ENCODE measurements at regions not wholly inside any gene's neighbourhood (a gene's known extent, or its start where the extent isn't known, plus 50 kb on each side); places are given as distances from the start of the nearest gene placed in this dataset.

- no peak overlapping the region for H3K4me3 Mint-ChIP-seq
- ATAC-seq (no peak), DNase-seq (no peak)
- WGBS (ENCODE audit: insufficient coverage), result 68% methylated on average over 4 of the region's 4 CpGs
- Histone ChIP-seq H3K36me3 (ENCODE audit: control insufficient read depth, insufficient read depth, low read length) (no peaks in the 10 kb centered on the region), H3K27me3 (ENCODE audit: control insufficient read depth, insufficient read depth, low read length) (no peaks in the 10 kb centered on the region), H3K4me3 (ENCODE audit: low read length) (no peak overlapping the region), H3K9me3 (ENCODE audit: control insufficient read depth, insufficient read depth, low read length) (no peaks in the 10 kb centered on the region), H3K27ac (ENCODE audit: low read length) (no peak overlapping the region), H3K4me1 (ENCODE audit: control insufficient read depth, insufficient read depth, low read length) (no peaks in the 10 kb centered on the region)
- H3K27ac Mint-ChIP-seq, result no peak overlapping the region
- H3K4me1 Mint-ChIP-seq, result no peaks in the 10 kb centered on the region
- TF ChIP-seq CTCF (IDR thresholded peaks at IDR 0.05), result no peak
- H3K36me3 Mint-ChIP-seq, result no peaks in the 10 kb centered on the region
- no peaks in the 10 kb centered on the region for H3K27me3 Mint-ChIP-seq (ENCODE audit: low read depth in 2 of 2)
- peaks cover 3 to 5% of the 10 kb centered on the region in 2 donors for H3K9me3 Mint-ChIP-seq
- intact Hi-C loops (cut with micrococcal nuclease), result no loop called here
Observed at GRCh38 chr12:98045395-98045794, 470.0 kb upstream of the TMPO start.

GRCh38 chr12:98048326-98048725 lies 467.1 kb upstream of the TMPO start:
- ATAC-seq, result no peak
- H3K9me3 ChIP-seq (ENCODE audit: control insufficient read depth, insufficient read depth, low read length), result no peaks in the 10 kb centered on the region
- Mint-ChIP-seq H3K9me3 (peaks cover 3 to 5% of the 10 kb centered on the region in 2 donors), H3K36me3 (no peaks in the 10 kb centered on the region), H3K27me3 (ENCODE audit: low read depth in 2 of 2) (no peaks in the 10 kb centered on the region), H3K27ac (no peak overlapping the region), H3K4me1 (no peaks in the 10 kb centered on the region), H3K4me3 (no peak overlapping the region)
- no peak for TF ChIP-seq CTCF (IDR thresholded peaks at IDR 0.05)
- H3K27me3 ChIP-seq (ENCODE audit: control insufficient read depth, insufficient read depth, low read length), result no peaks in the 10 kb centered on the region
- DNase-seq, result no peak
- intact Hi-C loops (cut with micrococcal nuclease), result no loop called here
- no peaks in the 10 kb centered on the region for H3K36me3 ChIP-seq (ENCODE audit: control insufficient read depth, insufficient read depth, low read length)
- no peaks in the 10 kb centered on the region for H3K4me1 ChIP-seq (ENCODE audit: control insufficient read depth, insufficient read depth, low read length)
- no peak overlapping the region for H3K27ac ChIP-seq (ENCODE audit: low read length)
- no peak overlapping the region for H3K4me3 ChIP-seq (ENCODE audit: low read length)

GRCh38 chr12:98053202-98053601 lies 462.2 kb upstream of the TMPO start:
- WGBS (ENCODE audit: insufficient coverage), result 88% methylated on average over 1 of the region's 2 CpGs
- Histone ChIP-seq H3K9me3 (ENCODE audit: control insufficient read depth, insufficient read depth, low read length) (no peaks in the 10 kb centered on the region), H3K4me3 (ENCODE audit: low read length) (no peak overlapping the region), H3K27ac (ENCODE audit: low read length) (no peak overlapping the region), H3K36me3 (ENCODE audit: control insufficient read depth, insufficient read depth, low read length) (no peaks in the 10 kb centered on the region), H3K27me3 (ENCODE audit: control insufficient read depth, insufficient read depth, low read length) (no peaks in the 10 kb centered on the region), H3K4me1 (ENCODE audit: control insufficient read depth, insufficient read depth, low read length) (no peaks in the 10 kb centered on the region)
- ATAC-seq (no peak), DNase-seq (no peak)
- Mint-ChIP-seq H3K4me3 (no peak overlapping the region), H3K9me3 (peaks cover 3% of the 10 kb centered on the region in 2 donors), H3K27ac (no peak overlapping the region), H3K36me3 (no peaks in the 10 kb centered on the region), H3K27me3 (ENCODE audit: low read depth in 2 of 2) (peaks cover 0 to 8% of the 10 kb centered on the region in 2 donors), H3K4me1 (no peaks in the 10 kb centered on the region)
- no peak for TF ChIP-seq CTCF (IDR thresholded peaks at IDR 0.05)
- intact Hi-C loops (cut with micrococcal nuclease), result no loop called here

GRCh38 chr12:98057701-98058100 lies 457.7 kb upstream of the TMPO start:
- no peak overlapping the region for H3K27ac ChIP-seq (ENCODE audit: low read length)
- 91% methylated on average over 1 of the region's 1 CpG for WGBS (ENCODE audit: insufficient coverage)
- DNase-seq, result no peak
- H3K9me3 Mint-ChIP-seq, result no peaks in the 10 kb centered on the region
- no peak overlapping the region for H3K4me3 ChIP-seq (ENCODE audit: low read length)
- no peaks in the 10 kb centered on the region for H3K4me1 ChIP-seq (ENCODE audit: control insufficient read depth, insufficient read depth, low read length)
- no peak for ATAC-seq
- H3K27ac Mint-ChIP-seq, result no peak overlapping the region
- H3K4me3 Mint-ChIP-seq, result no peak overlapping the region
- TF ChIP-seq CTCF (IDR thresholded peaks at IDR 0.05), result no peak
- no peaks in the 10 kb centered on the region for H3K9me3 ChIP-seq (ENCODE audit: control insufficient read depth, insufficient read depth, low read length)
- peaks cover 0 to 8% of the 10 kb centered on the region in 2 donors for H3K27me3 Mint-ChIP-seq (ENCODE audit: low read depth in 2 of 2)
- intact Hi-C loops (cut with micrococcal nuclease), result no loop called here
- no peaks in the 10 kb centered on the region for H3K36me3 ChIP-seq (ENCODE audit: control insufficient read depth, insufficient read depth, low read length)
- H3K27me3 ChIP-seq (ENCODE audit: control insufficient read depth, insufficient read depth, low read length), result no peaks in the 10 kb centered on the region
- H3K4me1 Mint-ChIP-seq, result no peaks in the 10 kb centered on the region
- H3K36me3 Mint-ChIP-seq, result no peaks in the 10 kb centered on the region
